Activated T-cell treated with anti-CD3 and anti-CD28 coated beads for 24 hours (primary cell): ENCODE measurements at regions not wholly inside any gene's neighbourhood (a gene's known extent, or its start where the extent isn't known, plus 50 kb on each side); places are given as distances from the start of the nearest gene placed in this dataset.

ENCODE experiments used
- DNase-seq: peaks from one replicate; pipeline ENCODE4 v3.0.0-alpha.2; 2020; ENCODE audit warnings: low read depth

DNA sequence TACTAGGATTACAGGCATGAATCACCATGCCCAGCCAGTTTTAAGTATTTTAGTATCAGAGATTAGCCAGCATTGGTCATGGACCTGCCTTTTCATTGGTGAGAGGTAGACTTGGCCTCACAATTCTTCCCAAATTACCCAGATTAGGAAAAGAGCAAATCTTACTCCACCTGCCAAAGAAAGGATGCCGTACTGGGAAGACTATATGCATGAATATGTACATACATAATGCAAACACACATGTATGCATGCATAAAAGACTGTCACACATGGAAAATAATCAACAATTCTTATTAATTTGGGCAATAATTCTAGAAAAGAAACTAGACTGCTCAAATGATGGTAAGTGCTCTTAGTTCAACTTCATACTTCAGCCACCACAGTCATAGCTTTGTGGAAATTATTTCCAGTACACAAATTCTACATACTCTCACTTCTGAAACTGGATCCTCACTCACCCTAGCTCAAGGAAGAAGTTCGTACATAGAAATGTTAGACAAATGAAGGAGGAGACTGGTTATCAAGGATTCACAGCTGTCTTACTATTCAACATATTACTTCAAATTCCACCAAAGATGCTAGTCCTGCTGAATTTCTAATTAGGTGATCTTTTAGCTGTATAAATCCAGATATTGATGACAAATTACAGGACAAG lies 73.7 kb downstream of the MINAR2 start:
- no peak for DNase-seq

DNA sequence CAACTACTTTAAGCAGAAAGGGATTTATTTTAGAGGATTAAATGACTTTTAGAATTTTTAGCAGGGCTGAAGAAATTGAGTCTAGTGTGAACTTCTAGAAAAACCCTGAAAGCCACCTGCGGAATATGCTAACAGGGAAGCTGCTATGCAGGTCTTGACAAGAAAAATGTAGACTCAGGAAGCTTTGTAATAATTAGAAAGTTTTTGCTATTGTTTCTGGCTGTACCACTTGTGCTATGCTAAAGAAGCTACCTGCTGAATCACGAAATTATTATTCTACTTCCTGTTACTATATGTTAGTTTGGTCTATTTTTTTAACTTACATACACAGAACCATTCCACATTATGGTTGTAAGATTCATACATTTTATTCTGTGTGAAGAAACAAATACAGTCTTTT lies 74.0 kb upstream of the CHSY3 start:
- DNase-seq, result no peak

DNA sequence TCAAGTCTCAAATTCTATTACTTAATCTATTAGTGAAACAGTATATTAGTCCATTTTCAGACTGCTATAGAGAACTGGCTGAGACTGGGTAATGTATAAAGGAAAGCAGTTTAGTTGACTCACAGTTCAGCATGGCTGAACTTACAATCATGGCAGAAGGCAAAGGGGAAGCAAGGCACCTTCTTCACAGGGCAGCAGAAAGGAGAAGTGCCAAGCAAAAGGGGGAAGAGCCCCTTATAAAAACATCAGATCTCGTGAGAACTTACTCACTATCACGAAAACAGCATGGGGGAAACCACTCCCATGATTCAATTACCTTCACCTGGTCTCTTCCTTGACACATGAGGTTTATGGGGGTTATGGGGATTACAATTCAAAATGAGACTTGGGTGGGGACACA lies 67.9 kb upstream of the CHSY3 start:
- no peak for DNase-seq

DNA sequence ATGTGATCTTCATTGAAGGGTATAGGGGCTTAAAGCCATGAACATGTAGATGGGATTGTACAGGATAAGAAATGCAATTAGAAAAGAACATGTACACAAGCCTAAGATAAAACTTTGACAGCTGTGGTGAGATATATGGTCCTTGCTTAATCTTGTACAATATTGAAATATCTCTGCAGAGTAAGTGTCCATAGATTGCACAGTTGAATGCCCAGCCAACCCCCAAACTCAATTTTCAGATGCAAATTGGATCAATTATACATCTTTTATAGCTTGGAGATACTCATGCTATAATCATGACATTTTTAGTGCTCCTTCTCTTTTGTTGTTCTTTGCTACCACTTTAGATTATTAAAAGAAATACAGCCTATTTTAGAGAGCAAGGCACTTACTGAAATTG lies 59.5 kb upstream of the CHSY3 start:
- no peak for DNase-seq

DNA sequence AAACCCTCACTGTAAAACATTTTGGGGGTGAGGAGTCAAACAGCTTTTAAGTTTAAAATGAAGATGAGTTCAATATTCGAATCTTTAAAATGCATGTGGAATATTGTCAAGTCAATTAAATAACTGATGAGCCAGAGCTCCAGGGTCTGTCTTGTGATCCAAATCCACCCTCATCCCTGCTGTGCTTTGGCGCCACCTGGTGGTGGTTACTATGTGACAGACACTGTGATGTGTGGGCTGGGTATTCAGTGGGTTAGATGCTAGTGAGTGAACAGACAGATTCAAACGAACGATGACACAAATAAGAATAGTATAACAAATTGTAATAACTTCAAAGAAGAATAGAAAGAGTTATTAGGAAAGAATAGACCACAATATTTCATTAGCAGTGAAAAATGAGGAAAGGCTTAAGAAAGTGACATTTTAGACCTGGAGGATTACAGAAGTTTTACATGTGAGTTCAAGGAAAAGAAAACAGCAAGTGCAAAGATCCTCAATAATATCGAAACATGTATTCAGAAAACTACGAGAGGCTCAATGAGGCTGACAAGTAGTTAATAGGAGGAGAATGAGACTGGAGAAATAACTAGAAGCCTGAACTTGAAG lies 51.4 kb upstream of the CHSY3 start:
- DNase-seq, result peak; percentile 59

DNA sequence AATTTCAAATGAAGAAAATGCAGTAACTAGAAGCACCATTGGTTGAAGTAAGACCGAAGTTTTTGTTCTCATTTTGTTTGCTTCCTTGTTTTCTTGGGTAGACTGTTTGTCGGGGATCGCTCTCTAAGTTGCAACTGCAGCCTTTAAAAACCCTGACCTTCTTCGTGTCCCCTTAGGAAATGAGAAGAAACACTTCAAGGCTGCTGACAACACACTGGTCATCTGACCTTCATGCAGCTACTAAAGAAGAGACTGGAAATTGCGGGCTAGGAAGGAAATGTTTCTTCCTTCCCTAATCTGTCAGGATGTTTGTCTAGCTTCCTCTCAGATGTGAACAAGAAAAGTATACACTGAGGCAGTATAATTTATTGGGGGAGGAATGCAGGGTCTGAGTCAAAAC lies 50.7 kb upstream of the CHSY3 start:
- no peak for DNase-seq
